ENCODE measurements at regions not wholly inside any gene's neighbourhood (a gene's known extent, or its start where the extent isn't known, plus 50 kb on each side); places are given as distances from the start of the nearest gene placed in this dataset.
A peak's percentile ranks its signal among the peaks of the same experiment; 100 is the strongest.
"Not testable (repeated sequence)": the region's sequence is repeated elsewhere in the genome, so short reads cannot be mapped to it uniquely, and the experiment has no call there.

DNA sequence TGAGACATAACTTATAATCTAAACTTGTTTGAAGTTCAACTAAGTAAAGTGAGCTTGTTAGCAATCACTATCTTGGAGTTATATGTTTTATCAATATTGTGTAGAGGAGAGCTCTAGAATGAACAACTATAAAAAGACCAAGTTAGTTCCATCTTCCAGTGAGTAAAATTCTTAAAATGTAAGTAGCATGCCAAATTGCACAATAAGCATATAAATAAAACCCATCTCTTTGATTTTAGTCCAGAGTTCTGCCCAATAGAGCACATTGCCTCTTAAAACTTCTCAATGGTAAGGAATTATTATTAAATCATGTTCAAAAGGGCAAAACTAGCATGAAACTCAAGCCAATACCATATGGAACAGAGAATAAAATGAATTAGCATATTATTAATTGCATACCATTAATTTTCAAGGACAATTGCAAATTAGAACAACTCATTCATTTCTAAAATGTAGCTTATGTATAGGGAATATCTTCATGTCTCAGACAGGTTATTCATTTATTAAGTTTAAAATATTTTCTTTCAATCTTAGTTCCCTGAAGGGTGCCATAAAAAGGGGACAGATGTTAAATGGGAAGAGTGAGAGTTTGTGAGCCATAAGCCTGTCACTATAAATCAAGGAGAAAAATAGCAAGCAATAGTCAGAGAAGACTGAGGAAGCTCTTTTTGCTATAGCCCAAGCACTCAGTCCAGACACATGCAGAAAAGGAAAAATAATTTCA is 507.6 kb downstream of the CENPC start:
- DNase-seq (ENCODE audit: low spot score) = no peak

DNA sequence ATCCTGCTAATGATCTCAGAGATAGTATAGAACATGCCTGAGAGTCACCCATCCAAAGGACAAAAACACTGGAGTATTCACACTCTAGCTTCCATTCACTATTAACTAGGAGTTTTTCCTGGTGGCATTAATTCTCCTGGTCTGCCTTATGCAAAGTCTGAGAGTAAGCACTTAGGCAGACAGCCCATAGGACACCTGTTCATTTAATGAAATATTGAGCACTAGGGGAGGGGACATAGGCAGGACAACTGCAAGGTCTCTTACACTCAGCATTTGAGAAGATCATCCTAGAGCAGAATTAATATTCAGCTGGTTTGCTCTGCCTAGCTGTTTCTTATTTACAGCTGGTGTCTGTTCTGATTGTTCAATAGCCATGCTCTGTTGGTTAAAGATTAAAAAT is 508.5 kb downstream of the CENPC start:
- no peak for DNase-seq (ENCODE audit: low spot score)

DNA sequence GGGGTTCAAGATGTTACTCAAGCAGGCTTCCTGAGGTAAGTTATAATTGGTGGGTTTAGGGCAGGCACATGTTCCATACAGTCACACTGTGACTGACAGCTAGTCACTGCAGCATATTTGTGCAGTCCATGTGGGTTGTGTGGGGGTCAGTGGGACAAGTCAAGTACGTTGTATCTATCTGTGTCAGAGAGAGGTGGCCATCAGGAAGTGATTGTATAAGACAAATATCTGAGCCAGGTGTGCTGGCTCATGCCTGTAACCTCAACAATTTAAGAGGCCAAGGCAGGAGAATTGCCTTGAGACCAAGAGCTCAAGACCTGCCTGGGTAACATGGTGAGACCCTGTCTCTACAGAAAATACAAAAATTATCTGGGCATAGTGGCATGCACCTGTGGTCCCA is 509.3 kb downstream of the CENPC start:
- DNase-seq (ENCODE audit: low spot score) = no peak

DNA sequence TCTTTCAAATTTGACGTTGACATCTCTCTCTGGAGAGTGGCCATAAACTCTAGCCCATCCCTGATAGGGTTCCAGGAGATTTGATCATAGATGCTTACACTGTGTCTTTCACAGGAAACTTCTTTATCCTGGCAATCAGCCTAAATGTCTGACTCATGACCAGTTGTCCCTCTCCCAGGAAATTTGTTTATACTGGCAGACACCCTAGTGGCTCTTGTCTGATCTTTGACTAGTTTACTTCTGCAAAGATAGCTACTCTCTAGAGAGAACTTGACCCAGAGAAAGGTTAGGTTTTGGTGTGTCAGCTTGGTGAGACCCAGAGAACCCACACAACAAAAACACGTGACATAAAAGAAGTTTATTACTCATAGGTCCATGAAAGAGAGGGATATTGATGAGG is 509.8 kb downstream of the CENPC start:
- no peak for DNase-seq (ENCODE audit: low spot score)

DNA sequence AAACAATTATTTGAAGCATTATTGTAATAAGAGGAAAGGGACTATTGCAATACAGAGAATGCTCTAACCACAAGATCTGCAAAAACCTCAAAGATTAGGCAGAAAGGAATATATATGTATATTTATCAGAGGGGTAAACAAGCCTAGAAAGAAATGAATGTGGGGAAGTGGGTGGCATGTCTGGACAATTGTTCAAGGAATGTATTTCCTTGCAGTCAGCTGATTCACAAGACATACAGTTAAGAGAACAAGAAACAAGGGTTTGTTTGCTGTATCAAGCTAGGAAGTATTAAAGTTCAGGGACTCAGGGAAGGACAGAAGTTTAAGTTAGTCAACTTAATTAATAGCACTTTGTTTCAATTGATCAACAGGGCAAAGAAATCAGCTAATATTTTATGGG is 514.7 kb downstream of the CENPC start:
- DNase-seq (ENCODE audit: low spot score) = no peak

DNA sequence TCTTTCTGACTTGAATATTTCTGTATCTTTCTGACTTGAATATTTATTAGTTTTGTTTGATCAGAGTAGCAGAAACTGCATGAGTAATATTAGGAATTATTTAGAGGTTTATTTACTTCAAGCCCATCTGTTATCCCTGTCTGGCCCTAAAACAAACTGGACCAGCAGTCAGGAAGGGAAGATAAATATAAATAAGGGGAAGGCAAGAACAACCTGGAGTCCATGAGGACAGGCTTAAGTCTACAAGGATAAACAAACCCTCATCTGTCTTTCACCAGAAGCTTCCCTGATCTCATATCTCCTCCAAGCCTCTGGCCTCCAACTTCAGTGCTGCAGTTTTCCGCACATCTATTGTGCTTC is 524.9 kb downstream of the CENPC start:
- DNase-seq (ENCODE audit: low spot score) = no peak

DNA sequence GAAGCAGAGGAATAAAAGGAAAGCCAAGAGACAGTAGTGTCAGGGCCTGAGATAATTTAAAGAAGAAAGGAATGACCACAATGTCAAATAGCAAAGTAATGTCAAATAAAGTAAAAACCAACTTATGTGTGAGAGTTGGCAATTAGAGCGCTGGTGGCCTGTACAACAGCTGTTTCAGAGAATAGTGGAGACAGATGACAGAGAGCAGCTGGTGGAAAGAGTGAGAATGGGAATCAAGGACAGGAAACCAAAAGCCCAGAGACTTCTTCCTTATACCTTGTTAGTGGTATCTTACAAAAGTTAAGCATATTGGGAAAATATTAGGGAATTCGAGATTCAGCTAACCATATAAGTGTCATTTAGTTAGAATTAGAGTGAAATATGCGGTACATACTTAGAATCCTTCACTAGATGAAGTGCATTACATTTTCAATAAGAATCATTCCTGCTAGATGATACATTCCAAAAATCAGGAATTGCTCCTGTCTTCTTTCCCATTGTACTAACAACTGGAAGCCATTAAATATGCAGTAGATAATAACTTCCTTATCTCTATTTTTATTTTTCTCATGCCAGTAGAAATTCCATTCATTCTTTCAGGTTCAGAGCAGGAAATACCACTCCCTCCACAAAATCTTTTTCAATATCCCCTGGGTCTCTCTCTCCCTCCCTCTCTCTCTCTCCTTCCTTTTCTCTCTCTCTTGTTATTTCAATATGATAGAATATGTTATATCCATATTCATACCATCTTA is 525.4 kb downstream of the CENPC start:
- no peak for DNase-seq (ENCODE audit: low spot score)

DNA sequence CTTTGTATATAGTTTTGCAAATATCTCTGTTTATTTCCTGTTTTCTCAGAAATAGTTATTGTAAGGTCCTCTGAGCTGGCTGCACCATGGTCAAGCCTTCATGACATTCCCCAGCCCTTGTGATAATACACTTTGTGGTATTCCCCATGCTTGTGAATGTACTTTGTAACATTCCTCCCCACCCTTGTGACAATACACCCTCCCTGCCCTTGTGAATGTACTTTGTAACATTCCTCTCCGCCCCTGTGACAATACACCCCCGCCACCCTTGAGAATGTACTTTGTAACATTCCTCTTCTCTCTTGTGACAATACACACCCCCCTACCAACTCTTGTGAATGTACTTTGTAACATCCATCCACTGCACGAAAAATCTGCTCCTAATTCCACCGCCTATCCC is 530.7 kb downstream of the CENPC start:
- DNase-seq (ENCODE audit: low spot score) = no peak

DNA sequence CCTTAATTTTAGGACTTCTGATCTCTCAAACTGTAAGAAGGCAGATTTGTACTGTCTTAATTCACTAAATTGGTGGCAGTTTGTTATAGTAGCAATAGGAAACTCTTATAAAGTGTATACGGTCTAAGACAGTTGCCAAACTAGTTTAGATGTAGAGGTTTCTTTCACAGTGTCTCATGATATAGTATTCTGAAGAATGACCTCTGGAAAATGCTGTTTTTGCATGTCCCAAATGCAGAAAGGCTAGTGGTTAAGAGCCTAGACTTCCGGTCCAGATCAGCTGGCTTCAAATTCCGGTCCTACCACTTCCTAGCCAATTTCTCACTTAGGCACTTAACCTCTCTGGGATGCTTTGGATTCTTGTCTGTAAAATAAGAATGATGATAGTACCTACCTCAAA is 538.5 kb downstream of the CENPC start:
- no peak for DNase-seq (ENCODE audit: low spot score)

DNA sequence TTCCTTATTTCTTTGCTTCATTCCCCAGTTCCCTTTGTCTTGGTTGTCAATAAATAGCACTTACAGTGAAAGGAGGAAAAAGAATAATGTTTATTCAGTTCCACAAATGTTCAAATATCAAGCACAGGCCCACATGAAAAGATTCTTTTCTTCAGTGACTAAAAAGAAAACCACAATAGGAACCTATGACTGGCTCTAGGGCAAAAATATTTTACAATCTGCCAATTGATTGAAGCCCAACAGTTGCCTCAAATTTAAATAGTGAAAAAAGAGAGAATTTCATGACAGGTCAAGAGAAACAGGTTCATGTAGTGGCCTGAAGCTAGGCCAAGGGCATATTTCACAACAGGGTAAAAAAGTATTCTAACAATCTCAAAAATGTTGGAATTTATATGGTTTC is 553.8 kb downstream of the CENPC start:
- DNase-seq (ENCODE audit: low spot score) = no peak

DNA sequence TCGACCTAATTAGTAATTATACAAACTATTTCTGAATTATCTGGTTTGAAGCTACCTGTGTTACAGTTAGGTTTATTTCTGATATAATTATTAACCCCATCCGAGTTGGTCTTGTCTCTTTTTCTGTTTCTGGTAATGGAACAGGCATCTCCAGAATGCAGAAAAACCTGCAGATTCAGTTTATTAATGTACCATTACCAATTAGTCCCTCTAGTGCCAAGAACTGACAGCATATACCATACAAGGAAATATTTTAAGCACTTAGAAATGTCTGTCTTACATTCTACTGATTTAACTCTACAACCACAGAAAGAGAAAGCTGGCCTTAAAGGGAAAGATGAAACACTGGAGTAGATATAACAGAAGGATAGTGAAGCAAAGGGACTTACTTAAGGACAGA is 570.6 kb downstream of the CENPC start:
- DNase-seq (ENCODE audit: low spot score) = no peak

DNA sequence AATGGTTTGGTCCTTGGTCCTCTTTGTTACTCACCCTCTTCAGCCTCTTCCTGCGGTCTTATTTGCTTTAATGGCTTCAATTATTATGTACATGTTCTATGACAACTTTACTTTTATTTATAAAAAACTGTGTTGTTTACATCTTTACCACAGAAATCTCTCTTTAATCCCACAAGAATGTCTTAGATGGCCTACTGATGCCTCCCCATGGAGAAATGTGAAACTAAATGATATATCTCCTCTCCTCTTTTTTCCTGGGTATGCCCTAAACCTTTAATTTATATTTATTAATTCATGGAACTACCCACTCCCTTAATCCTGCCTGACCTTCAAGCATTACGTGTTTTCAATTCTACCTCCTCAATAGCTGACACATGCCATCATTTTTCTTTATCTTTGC is 573.2 kb downstream of the CENPC start:
- DNase-seq (ENCODE audit: low spot score) = no peak

DNA sequence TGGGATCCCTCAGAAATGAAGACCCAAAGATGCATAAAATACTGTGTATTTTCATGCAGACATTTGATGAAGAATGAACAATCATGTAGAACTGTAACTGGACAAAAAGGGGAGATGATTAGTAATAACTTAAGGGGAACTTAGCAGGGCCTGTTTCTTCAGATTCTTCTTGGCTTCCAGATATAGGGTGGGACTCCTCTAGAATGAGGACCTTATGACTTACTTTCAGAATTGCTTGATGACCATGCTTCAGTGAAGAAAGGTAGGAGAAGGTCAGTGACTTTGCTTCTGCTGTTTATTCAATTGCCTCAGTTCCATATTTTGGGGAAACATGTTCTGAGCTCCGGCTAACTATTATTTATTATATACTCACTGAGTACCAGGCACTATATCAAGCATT is 580.8 kb downstream of the CENPC start:
- no peak for DNase-seq (ENCODE audit: low spot score)

DNA sequence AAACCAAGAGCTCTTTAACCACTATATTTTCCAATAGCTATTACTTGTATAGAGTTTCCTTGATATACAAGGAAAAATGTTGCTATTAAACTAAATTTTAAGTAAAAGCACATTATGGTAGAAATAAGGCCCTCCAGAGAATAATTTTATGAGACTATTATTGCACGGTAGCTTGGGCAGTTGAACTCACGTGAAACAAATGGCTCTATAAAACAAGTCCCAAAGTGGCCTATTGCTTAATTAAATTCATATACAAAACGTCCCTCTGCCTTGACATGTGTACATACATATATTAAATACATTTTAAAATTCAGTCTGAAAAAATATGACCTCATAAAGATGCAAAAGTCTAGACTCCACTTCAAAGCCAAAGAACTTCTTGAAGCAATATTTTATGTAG is 582.2 kb downstream of the CENPC start:
- no peak for DNase-seq (ENCODE audit: low spot score)

DNA sequence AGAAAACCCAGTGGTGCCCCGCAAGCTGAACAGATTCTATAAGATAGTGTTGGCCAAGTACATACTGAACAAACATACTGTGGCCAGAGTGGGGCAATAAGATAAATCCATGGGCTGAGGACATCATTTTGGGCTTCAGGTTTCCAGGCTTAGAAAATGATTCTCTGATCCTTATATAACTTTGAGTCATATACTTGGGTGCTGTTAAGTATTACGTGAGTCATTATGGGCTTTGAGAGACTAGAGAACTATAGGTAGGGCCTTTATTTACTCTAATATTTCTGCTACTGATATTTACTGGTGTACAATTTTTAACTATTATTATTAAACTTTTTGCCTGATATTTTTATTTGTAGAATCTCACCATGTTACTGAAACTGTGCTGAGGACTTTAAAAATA is 586.1 kb downstream of the CENPC start:
- no peak for DNase-seq (ENCODE audit: low spot score)

DNA sequence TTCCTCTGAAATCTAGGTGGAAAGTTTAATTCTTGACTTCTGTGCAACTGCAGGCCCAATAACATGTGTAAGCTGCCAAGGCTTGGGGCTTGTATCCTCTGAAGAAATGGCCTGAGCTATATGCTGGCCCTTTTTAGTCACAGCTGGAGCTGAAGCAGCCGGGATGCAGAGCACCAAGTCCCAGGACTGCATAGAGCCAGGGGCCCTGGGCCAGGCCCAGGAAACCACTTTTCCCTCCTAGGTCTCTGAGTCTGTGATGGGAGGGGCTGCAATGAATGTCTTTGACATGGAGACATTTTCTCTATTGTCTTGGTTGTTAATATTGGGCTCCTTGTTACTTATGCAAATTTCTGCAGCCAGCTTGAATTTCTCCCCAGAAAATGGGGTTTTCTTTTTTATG is 588.5 kb downstream of the CENPC start:
- no peak for DNase-seq (ENCODE audit: low spot score)

DNA sequence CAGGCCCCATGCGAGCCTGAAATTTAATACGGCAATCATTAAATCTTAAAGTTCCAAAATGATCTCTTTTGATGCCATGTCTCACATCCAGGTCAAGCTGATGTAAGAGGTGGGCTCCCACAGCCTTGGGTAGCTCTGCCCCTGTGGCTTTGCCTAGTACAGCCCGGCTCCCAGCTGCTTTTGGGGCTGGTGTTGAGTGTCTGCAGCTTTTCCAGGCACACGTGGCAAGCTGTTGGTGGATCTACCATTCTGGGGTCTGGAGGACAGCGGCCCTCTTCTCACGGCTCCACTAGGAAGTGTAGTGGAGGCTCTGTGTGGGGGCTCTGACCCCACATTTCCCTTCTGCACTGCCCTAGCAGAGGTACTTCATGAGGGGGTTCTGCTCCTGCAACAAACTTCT is 588.9 kb downstream of the CENPC start:
- DNase-seq (ENCODE audit: low spot score) = no peak

DNA sequence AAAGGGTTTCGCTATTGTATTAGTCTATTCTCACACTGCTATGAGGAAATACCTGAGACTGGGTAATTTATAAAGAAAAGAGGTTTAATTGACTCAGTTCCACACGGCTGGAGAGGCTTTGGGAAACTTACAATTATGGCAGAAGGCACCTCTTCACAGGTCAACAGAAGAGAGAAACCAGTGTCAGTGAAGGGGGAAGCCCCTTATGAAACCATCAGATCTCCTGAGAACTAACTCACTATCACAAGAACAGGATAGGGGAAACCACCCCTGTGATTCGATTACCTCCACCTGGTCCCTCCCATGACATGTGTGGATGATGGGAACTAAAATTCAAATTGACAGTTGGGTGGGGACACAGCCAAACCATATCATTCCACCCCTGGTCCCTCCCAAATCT is 589.5 kb downstream of the CENPC start:
- DNase-seq (ENCODE audit: low spot score) = no peak

DNA sequence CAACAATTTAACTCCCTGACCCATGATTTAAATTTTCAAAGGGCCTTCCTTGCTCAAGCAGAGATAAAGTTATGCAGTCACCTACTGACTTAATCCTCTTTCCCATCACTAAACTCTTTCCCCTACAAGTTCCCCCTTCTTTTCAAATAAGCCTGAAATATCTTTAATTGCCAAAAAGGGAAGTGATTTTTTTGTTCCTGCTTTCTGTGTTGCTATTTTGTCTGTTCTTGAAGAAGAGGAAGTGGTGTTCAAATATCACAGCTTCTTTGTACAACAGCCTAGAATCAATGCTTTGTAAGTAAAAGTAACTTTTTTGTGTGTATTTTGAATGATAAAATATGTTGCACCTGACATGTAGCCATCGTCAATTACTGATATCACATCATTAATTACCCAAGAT is 595.9 kb downstream of the CENPC start:
- DNase-seq (ENCODE audit: low spot score) = no peak

DNA sequence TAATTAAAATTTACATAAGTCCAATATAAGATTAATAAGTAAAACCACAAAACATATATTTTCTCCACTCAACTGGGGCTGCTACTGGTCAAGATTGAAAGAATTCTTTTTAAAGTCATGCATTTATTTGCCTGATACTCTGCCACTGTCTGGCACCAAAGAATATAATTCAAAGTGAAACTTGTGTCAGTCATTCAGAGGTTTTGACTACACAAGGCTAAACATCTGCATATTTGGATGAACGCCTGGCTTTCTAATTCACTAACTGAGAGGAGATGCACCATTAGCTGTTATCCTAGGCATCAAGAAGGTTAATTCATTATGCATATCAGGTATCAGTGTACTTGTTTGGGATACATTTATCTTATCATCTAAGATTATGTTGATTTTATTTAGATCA is 598.5 kb downstream of the CENPC start:
- no peak for DNase-seq (ENCODE audit: low spot score)

DNA sequence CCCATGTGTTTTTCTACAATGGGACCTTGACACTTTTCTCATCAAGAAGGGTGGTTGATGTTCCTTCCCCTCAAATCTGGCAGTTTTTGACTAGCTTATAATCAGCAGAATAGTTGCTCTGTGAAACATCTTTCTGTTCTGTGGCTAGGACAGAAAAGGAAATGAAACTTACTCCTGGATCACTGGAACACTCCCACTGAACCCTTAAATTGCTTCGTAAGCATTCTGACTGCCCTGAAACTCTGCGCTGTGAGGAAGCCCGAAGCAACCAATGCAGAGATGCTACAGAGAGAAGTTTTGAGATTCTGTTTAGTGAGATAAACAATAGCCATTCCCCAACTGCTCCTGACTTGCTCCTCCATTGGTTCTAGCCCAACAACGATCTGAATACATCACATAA is 602.2 kb downstream of the CENPC start:
- no peak for DNase-seq (ENCODE audit: low spot score)

DNA sequence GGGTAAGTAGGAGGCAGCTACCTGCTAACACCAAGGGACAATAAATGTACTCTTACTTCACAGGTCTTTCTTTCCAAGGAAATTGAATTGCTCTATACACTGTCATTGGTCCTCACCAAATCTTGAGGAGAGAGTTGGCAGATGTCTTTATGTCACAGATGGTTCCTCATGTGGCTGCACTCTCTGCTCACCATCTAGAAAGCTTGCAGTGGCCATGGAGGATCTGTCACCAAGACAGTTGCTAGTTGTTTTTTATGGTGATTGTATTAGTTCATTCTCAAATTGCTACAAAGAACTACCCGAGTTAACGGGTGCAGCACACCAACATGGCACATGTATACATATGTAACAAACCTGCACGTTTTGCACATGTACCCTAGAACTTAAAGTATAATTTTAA is 613.3 kb downstream of the CENPC start:
- DNase-seq (ENCODE audit: low spot score) = not testable (repeated sequence)

DNA sequence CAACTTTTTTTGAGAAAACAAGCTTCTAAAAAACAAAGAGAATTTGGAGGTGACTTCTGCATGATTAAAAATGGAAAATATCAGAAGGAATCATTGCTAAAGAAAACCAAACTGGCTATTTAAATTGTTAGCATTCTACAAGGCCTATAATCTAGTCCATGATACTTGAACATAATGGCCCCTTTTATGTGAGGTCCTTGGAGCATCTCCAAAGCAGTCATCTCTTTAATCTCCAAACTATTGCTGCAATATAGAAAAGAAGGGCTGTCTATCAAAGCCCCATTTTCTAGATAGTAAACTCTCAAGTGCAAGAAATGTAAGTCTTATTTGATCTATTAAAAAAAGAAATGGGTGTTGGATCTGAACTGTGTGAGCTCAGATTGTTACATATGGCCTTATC is 615.1 kb downstream of the CENPC start:
- no peak for DNase-seq (ENCODE audit: low spot score)

DNA sequence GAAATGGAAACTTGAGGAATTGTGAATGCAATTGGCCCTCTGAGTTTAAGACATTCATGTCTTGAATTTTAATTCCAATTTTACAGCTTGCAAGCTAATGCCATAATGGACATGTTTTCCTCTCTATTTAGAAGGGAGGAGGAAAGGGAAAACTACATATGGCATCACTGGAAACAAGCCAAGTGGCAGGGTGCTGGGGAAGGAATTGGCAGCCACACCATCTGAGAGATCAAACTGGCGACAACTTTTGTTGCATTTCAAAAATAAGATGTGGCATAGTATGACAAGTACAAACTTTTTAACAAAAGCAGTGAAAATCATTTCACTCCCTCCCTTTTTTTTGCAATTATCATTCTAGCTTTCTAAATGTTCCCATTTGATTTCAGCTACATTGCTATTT is 615.6 kb downstream of the CENPC start:
- peak; percentile 60 for DNase-seq (ENCODE audit: low spot score)
